Heart left ventricle (tissue), 16 donors: ENCODE measurements at regions not wholly inside any gene's neighbourhood (a gene's known extent, or its start where the extent isn't known, plus 50 kb on each side); places are given as distances from the start of the nearest gene placed in this dataset.

Source experiments
- ATAC-seq, 4 donors: fragments of 200-7000 bp; cut with Tn5 transposase; one replicate each; pipeline ENCODE4 v1.9.1; 2020 to 2022; ENCODE audit warnings: moderate library complexity in 4 of 4, mild to moderate bottlenecking in 3 of 4, moderate number of reproducible peaks in 1 of 4
- DNase-seq, 5 donors: peaks; one replicate each; pipeline ENCODE4 v3.0.0-alpha.2; 2020
- H3K27ac ChIP-seq, 12 donors: fragments of 200-600 bp; sonication (generic) in 4 of 12; one replicate each; pipeline versions ENCODE4 v1.5.0 to v1.8.0; 2016 to 2022; ENCODE audit warnings: mild to moderate bottlenecking in 2 of 12
- H3K27me3 ChIP-seq, 9 donors: fragments of 200-600 bp; sonication (generic) in 2 of 9; one replicate each; pipeline versions ENCODE4 v1.5.1 to v1.8.0; 2016 to 2022; ENCODE audit warnings: mild to moderate bottlenecking in 3 of 9
- H3K36me3 ChIP-seq, 9 donors: fragments of 200-600 bp; sonication (generic) in 2 of 9; one replicate each; pipeline versions ENCODE4 v1.5.0 to v1.8.0; 2018 to 2022; ENCODE audit warnings: mild to moderate bottlenecking in 2 of 9
- H3K4me1 ChIP-seq, 12 donors: fragments of 200-600 bp; sonication (generic) in 4 of 12; one replicate each; pipeline versions ENCODE4 v1.5.0 to v1.8.0; 2016 to 2022; ENCODE audit warnings: mild to moderate bottlenecking in 3 of 12
- H3K4me3 ChIP-seq, 12 donors: fragments of 200-600 bp; sonication (generic) in 4 of 12; one replicate each; pipeline versions ENCODE4 v1.5.0 to v1.8.0; 2017 to 2022; ENCODE audit warnings: mild to moderate bottlenecking in 9 of 12, moderate library complexity in 4 of 12
- H3K9me3 ChIP-seq, 12 donors: fragments of 200-600 bp; sonication (generic) in 4 of 12; one replicate each; pipeline versions ENCODE4 v1.5.0 to v1.8.0; 2016 to 2022; ENCODE audit warnings: mild to moderate bottlenecking in 1 of 12
- CTCF ChIP-seq, 12 donors: fragments of 200-600 bp; sonication (generic) in 4 of 12; IDR thresholded peaks; one replicate each; pipeline versions ENCODE4 v1.5.0 to v1.8.0; 2018 to 2022; ENCODE audit warnings: antibody characterized with exemption in 12 of 12, mild to moderate bottlenecking in 5 of 12
- POLR2A ChIP-seq, 2 donors: fragments of 450-650 bp; IDR thresholded peaks; one replicate each; pipeline ENCODE4 v1.6.1; 2017; ENCODE audit warnings: antibody characterized with exemption in 2 of 2, mild to moderate bottlenecking in 2 of 2, moderate library complexity in 2 of 2
- WGBS, 4 donors: extraction: QIAGEN DNeasy Blood & Tissue Kit in 2 of 4; methylation state at CpG; one replicate each; pipeline versions ENCODE4 v1.1.5 to v1.1.7; 2013 to 2018; 5-methylcytosine and 5-hydroxymethylcytosine counted together
- intact Hi-C, 10 donors: fragments of 100-400 bp; cut with DNase I; formaldehyde crosslinking; loops; one replicate each; pipeline versions ENCODE4 v1.11.1 to v1.14.2; 2022
- donor health status: ischemic (EF 13 %, LVEDD 7.1; RV severe dilation, severe dysfunction).
- donor health status: healthy with polysubstance abuse.
- donor health status: DM: no; HTN: yes; CAD: no.
- donor health status: DM: no; HTN: no; CAD: no.
- donor health status: ischemic (EF 25% LVEDD 6.9; RV normal size, moderate dysfunction).
- donor health status: ischemic (EF 25% LVEDD 5.7; RV mildly dilated, moderate dysfunction).
- donor health status: healthy.
- donor health status: DM: yes; HTN: yes; CAD: no.
- donor health status: ischemic (EF 35%, LVEDD 5.7; RV mildly dilated, moderate dysfunction).
- donor health status: nonischemic (EF 11% LVEDD 7.7; RV severe dilation, severe dysfunction).
- donor health status: DM: yes; HTN: yes; CAD: no.
- donor health status: PGD.
- donor health status: ischemic (EF 29% LVEDD 5.4; RV normal size, mild dysfunction).
- donor health status: nonischemic (EF 23%, LVEDD 6.1; RV moderate dilation, normal function).

- peaks cover 0 to 23% (median 4%) of the 10 kb centered on the region in 12 donors for H3K4me1 ChIP-seq
- WGBS, 4 donors = 83 to 91% (median 86%) methylated on average over 2 of the region's 2 CpGs
- peak overlapping the region in 5 of 12 donors; percentile 8 to 67 (median 47) for H3K27ac ChIP-seq
- TF ChIP-seq CTCF (IDR thresholded peaks at IDR 0.05) (no peak), POLR2A (IDR thresholded peaks at IDR 0.05) (no peak)
- ATAC-seq = no peak
- no peak for DNase-seq
- no peaks in the 10 kb centered on the region for H3K36me3 ChIP-seq
- intact Hi-C loops = no loop called here
- H3K9me3 ChIP-seq = peaks cover 0 to 8% (median 0%) of the 10 kb centered on the region in 12 donors
- no peak overlapping the region for H3K4me3 ChIP-seq
- no peaks in the 10 kb centered on the region for H3K27me3 ChIP-seq
Observed at GRCh38 chr6:118396969-118397368, 151.1 kb upstream of the PLN start.

DNA sequence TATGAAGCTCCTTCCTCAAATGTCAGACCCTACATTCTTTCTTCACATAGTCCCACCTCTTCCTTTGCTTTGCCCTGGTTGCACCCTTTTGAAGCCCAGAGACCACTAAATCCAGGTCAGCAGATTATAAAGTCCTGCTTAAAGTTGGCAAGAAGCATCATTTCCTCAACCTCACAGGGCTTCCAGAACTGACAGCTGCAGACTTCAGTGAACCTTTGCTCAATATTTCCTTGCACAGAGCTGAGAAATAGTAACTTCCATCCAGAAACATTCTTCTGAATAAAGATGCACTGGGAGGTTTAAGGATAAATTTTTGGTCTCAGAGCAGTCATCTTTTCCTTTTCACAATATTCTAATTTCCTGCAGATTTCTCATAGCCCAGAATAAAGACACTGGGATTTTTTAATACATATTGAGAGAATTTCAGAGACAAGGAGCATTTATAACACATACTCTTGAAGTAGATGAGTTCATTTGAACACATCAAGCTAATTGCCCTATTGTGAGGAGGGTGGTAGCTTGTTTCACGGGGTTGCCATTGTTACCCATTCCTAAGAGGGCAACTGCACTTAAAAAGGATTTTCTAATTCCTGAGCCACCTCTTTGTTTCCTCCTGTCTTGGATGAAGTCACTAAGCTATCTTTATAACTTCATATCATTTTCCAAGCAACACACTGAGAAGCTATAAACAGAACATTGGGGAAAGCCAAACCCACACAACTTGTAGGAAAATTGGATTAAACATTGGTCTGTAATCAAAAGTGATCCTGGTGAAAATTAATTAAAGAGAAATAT, 150.2 kb upstream of the PLN start:
- Histone ChIP-seq H3K4me3 (no peak overlapping the region), H3K27me3 (no peaks in the 10 kb centered on the region), H3K27ac (peak overlapping the region in 8 of 12 donors; percentile 8 to 67 (median 31)), H3K4me1 (peaks cover 0 to 23% (median 4%) of the 10 kb centered on the region in 12 donors), H3K36me3 (no peaks in the 10 kb centered on the region), H3K9me3 (peaks cover 0 to 8% (median 0%) of the 10 kb centered on the region in 12 donors)
- no peak for TF ChIP-seq POLR2A (IDR thresholded peaks at IDR 0.05)
- TF ChIP-seq CTCF (IDR thresholded peaks at IDR 0.05) = no peak
- ATAC-seq (peak; percentile 66 to 84 (median 68)), DNase-seq (no peak)
- WGBS, 4 donors = 12 to 36% (median 21%) methylated on average over 1 of the region's 1 CpG
- intact Hi-C loops = no loop called here

- Histone ChIP-seq H3K36me3 (no peaks in the 10 kb centered on the region), H3K4me1 (peaks cover 0 to 23% (median 4%) of the 10 kb centered on the region in 12 donors), H3K27me3 (no peaks in the 10 kb centered on the region), H3K4me3 (no peak overlapping the region), H3K27ac (no peak overlapping the region), H3K9me3 (no peaks in the 10 kb centered on the region)
- WGBS, 4 donors = 96 to 100% (median 98%) methylated on average over 1 of the region's 1 CpG
- intact Hi-C loops = no loop called here
- TF ChIP-seq CTCF (IDR thresholded peaks at IDR 0.05) (no peak), POLR2A (IDR thresholded peaks at IDR 0.05) (no peak)
- DNase-seq (no peak), ATAC-seq (no peak)
Observed at GRCh38 chr6:118400098-118400497, 148.0 kb upstream of the PLN start.

DNA sequence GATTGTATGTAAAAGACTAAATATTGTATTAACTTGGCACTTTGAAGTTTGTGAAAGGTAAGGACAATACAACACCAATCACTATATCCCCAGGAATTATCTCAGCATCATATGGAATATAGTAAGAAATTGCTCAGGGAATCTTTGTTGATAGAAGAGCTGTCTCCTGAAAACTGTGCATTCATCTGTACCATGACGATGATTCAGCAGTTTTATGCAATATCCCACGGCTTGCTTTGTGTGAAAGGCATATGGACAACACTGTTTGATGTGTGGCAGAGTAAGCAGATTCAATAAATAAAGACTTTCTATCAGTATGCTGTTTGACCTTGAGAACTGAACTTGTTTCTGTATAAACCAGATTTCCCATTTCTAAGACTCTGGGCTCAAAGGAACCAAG, 147.5 kb upstream of the PLN start:
- H3K4me3 ChIP-seq = no peak overlapping the region
- H3K9me3 ChIP-seq = no peaks in the 10 kb centered on the region
- TF ChIP-seq CTCF (IDR thresholded peaks at IDR 0.05) = no peak
- TF ChIP-seq POLR2A (IDR thresholded peaks at IDR 0.05) = no peak
- no peaks in the 10 kb centered on the region for H3K27me3 ChIP-seq
- H3K36me3 ChIP-seq = no peaks in the 10 kb centered on the region
- intact Hi-C loops = no loop called here
- H3K27ac ChIP-seq = no peak overlapping the region
- H3K4me1 ChIP-seq = peaks cover 0 to 22% (median 4%) of the 10 kb centered on the region in 12 donors
- ATAC-seq = no peak
- no peak for DNase-seq
- WGBS, 4 donors = 81 to 92% (median 86%) methylated on average over 2 of the region's 2 CpGs
